ENCODE measurements at regions not wholly inside any gene's neighbourhood (a gene's known extent, or its start where the extent isn't known, plus 50 kb on each side); places are given as distances from the start of the nearest gene placed in this dataset.

DNA sequence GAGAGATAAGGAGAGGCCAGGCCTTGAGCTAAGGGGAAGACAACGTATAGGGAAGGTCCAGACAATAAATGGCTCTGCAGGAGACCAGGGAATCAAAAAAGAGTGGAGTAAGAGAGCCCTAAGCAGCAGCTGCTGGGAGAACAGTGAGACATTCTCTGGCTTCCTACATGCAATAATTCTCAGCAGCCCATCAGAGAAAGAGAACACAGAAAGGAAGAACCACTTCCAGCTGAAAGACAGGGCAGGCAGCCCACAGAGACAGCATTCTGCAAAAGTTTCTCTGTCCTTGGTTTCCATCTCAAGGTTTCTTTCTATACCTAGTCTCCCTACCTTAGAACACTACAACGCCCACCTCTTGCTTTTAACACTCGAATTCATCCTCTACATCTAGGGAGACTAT lies 189.9 kb downstream of the DEPDC1B start:
- H2AFZ ChIP-seq (ENCODE audit: low read length): no peak overlapping the region
- H3K27ac ChIP-seq (ENCODE audit: insufficient read depth, low read length): no peak overlapping the region

DNA sequence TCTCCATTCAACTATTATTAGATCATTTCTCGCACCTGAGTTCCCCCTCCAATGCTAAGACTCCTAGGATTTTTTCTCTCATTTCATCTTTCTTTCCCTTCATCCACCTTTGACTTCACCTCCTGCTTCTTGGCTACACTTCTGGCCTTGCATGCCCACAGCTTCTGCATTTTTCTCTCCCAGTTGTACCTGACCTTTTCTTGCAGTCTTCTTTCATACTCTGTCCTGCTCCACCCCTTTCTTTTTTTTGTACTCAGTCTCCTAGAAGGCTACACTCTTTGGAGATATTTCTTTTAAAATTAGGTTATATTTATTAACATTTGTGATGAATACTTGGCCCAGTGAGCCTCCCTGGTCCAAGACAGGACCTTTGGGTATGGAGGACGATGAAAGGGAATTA lies 190.4 kb downstream of the DEPDC1B start:
- Histone ChIP-seq H3K9ac (ENCODE audit: insufficient read depth, low read length) (no peak overlapping the region), H4K20me1 (ENCODE audit: control insufficient read depth, extremely low read depth, insufficient read depth, low read length) (no peaks in the 10 kb centered on the region), H3K4me1 (ENCODE audit: control insufficient read depth, extremely low read depth, insufficient read depth, low read length) (no peaks in the 10 kb centered on the region), H3K27ac (ENCODE audit: insufficient read depth, low read length) (no peak overlapping the region), H3K36me3 (ENCODE audit: control insufficient read depth, insufficient read depth, low read length) (no peaks in the 10 kb centered on the region), H3K9me3 (ENCODE audit: control insufficient read depth, insufficient read depth, low read depth, low read length) (no peaks in the 10 kb centered on the region), H3K4me3 (replicated peaks in 1 of 4; ENCODE audit: control extremely low read depth in 1 of 4, insufficient read depth in 1 of 4, low read depth in 3 of 4, low read length in 4 of 4) (no peak overlapping the region), H2AFZ (ENCODE audit: low read length) (no peak overlapping the region), H3K27me3 (ENCODE audit: control insufficient read depth, insufficient read depth, low read length) (no peaks in the 10 kb centered on the region), H3K79me2 (ENCODE audit: control insufficient read depth, insufficient read depth, low read length) (no peaks in the 10 kb centered on the region), H3K4me2 (ENCODE audit: extremely low read depth, insufficient read depth, low read length) (no peak overlapping the region)
- no peak for DNase-seq (ENCODE audit: low read depth in 2 of 2)
- no peak for TF ChIP-seq EZH2 (IDR thresholded peaks at IDR 0.05; ENCODE audit: low read length, missing control alignments)
- TF ChIP-seq, protein P1, sequence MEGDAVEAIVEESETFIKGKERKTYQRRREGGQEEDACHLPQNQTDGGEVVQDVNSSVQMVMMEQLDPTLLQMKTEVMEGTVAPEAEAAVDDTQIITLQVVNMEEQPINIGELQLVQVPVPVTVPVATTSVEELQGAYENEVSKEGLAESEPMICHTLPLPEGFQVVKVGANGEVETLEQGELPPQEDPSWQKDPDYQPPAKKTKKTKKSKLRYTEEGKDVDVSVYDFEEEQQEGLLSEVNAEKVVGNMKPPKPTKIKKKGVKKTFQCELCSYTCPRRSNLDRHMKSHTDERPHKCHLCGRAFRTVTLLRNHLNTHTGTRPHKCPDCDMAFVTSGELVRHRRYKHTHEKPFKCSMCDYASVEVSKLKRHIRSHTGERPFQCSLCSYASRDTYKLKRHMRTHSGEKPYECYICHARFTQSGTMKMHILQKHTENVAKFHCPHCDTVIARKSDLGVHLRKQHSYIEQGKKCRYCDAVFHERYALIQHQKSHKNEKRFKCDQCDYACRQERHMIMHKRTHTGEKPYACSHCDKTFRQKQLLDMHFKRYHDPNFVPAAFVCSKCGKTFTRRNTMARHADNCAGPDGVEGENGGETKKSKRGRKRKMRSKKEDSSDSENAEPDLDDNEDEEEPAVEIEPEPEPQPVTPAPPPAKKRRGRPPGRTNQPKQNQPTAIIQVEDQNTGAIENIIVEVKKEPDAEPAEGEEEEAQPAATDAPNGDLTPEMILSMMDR (conservative IDR thresholded peaks at IDR 0.05 in 1 of 2, IDR thresholded peaks at IDR 0.05 in 1 of 2; ENCODE audit: low read depth in 1 of 2, low read length in 2 of 2): no peak

More for the DNA sequence above, 189.9 kb downstream of the DEPDC1B start:
- H3K27me3 ChIP-seq (ENCODE audit: control insufficient read depth, insufficient read depth, low read length): no peaks in the 10 kb centered on the region
- no peak for DNase-seq (ENCODE audit: low read depth in 2 of 2)
- no peak overlapping the region for H3K9ac ChIP-seq (ENCODE audit: insufficient read depth, low read length)
- no peaks in the 10 kb centered on the region for H3K9me3 ChIP-seq (ENCODE audit: control insufficient read depth, insufficient read depth, low read depth, low read length)
- H4K20me1 ChIP-seq (ENCODE audit: control insufficient read depth, extremely low read depth, insufficient read depth, low read length): no peaks in the 10 kb centered on the region
- no peaks in the 10 kb centered on the region for H3K79me2 ChIP-seq (ENCODE audit: control insufficient read depth, insufficient read depth, low read length)
- TF ChIP-seq, protein P1 (conservative IDR thresholded peaks at IDR 0.05 in 1 of 2, IDR thresholded peaks at IDR 0.05 in 1 of 2; ENCODE audit: low read depth in 1 of 2, low read length in 2 of 2): no peak
- TF ChIP-seq EZH2 (IDR thresholded peaks at IDR 0.05; ENCODE audit: low read length, missing control alignments): no peak
- no peaks in the 10 kb centered on the region for H3K36me3 ChIP-seq (ENCODE audit: control insufficient read depth, insufficient read depth, low read length)
- no peak overlapping the region for H3K4me3 ChIP-seq (replicated peaks in 1 of 4; ENCODE audit: control extremely low read depth in 1 of 4, insufficient read depth in 1 of 4, low read depth in 3 of 4, low read length in 4 of 4)
- no peak overlapping the region for H3K4me2 ChIP-seq (ENCODE audit: extremely low read depth, insufficient read depth, low read length)
- H3K4me1 ChIP-seq (ENCODE audit: control insufficient read depth, extremely low read depth, insufficient read depth, low read length): no peaks in the 10 kb centered on the region

DNA sequence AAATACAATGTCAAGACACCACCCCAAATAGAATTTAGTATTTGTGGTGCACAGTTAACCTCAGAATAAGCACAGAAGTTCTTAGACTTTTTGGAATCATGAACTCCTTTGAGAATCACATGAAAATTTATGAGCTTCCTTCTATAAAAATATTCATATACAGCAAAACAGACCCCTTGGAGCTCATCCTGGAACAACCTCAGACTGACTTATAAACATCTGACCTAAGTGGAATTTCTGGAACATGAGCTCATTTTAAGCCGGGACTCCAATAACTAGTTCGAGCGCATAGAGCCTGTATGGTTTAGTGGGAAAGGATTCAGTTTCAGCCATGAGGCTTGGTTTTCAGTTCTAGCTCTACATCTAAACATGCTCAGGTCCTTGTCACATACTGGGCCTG lies 192.3 kb downstream of the DEPDC1B start:
- H3K36me3 ChIP-seq (ENCODE audit: control insufficient read depth, insufficient read depth, low read length): no peaks in the 10 kb centered on the region
- no peaks in the 10 kb centered on the region for H3K4me1 ChIP-seq (ENCODE audit: control insufficient read depth, extremely low read depth, insufficient read depth, low read length)
- no peaks in the 10 kb centered on the region for H4K20me1 ChIP-seq (ENCODE audit: control insufficient read depth, extremely low read depth, insufficient read depth, low read length)
- H3K4me2 ChIP-seq (ENCODE audit: extremely low read depth, insufficient read depth, low read length): no peak overlapping the region
- no peak overlapping the region for H3K4me3 ChIP-seq (replicated peaks in 1 of 4; ENCODE audit: control extremely low read depth in 1 of 4, insufficient read depth in 1 of 4, low read depth in 3 of 4, low read length in 4 of 4)
- H3K9ac ChIP-seq (ENCODE audit: insufficient read depth, low read length): no peak overlapping the region
- H3K9me3 ChIP-seq (ENCODE audit: control insufficient read depth, insufficient read depth, low read depth, low read length): no peaks in the 10 kb centered on the region
- no peaks in the 10 kb centered on the region for H3K79me2 ChIP-seq (ENCODE audit: control insufficient read depth, insufficient read depth, low read length)
- no peak for TF ChIP-seq EZH2 (IDR thresholded peaks at IDR 0.05; ENCODE audit: low read length, missing control alignments)
- TF ChIP-seq, protein P1 (conservative IDR thresholded peaks at IDR 0.05 in 1 of 2, IDR thresholded peaks at IDR 0.05 in 1 of 2; ENCODE audit: low read depth in 1 of 2, low read length in 2 of 2): no peak
- no peaks in the 10 kb centered on the region for H3K27me3 ChIP-seq (ENCODE audit: control insufficient read depth, insufficient read depth, low read length)
- no peak overlapping the region for H2AFZ ChIP-seq (ENCODE audit: low read length)
- H3K27ac ChIP-seq (ENCODE audit: insufficient read depth, low read length): no peak overlapping the region
- DNase-seq (ENCODE audit: low read depth in 2 of 2): peak; percentile 60 to 67
